Stimulated activated CD8-positive, alpha-beta memory T cell treated with anti-CD3 and anti-CD28 coated beads, Interleukin-12 subunit alpha, Interleukin-12 subunit beta, amount 100 ng/mL, for 1 hour (primary cell): ENCODE measurements at regions not wholly inside any gene's neighbourhood (a gene's known extent, or its start where the extent isn't known, plus 50 kb on each side); places are given as distances from the start of the nearest gene placed in this dataset.
"Not testable (repeated sequence)": the region's sequence is repeated elsewhere in the genome, so short reads cannot be mapped to it uniquely, and the experiment has no call there.

ENCODE experiments used
- DNase-seq: peaks from one replicate; pipeline ENCODE4 v3.0.0-alpha.2; 2020; ENCODE audit warnings: low read depth

DNA sequence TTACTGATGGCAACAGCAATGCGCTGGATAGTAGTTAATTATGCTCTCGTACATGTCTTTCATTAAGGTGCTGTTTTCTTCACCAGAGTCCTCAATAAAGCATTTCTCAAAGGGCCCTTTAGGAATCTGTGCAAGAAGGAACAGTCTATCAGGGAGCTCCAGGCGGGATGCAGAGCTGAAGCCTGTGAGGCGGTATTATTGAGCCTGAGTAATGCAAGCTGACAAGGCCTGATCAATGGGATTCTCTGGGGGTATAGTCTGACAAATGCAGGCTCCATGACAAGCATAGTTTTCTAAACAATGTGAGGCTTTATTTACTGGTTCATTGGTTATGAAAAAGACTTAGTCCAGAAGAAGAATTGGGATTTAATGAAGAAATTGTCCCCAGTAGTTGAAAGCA, 530.9 kb upstream of the CBLB start:
- no peak for DNase-seq

DNA sequence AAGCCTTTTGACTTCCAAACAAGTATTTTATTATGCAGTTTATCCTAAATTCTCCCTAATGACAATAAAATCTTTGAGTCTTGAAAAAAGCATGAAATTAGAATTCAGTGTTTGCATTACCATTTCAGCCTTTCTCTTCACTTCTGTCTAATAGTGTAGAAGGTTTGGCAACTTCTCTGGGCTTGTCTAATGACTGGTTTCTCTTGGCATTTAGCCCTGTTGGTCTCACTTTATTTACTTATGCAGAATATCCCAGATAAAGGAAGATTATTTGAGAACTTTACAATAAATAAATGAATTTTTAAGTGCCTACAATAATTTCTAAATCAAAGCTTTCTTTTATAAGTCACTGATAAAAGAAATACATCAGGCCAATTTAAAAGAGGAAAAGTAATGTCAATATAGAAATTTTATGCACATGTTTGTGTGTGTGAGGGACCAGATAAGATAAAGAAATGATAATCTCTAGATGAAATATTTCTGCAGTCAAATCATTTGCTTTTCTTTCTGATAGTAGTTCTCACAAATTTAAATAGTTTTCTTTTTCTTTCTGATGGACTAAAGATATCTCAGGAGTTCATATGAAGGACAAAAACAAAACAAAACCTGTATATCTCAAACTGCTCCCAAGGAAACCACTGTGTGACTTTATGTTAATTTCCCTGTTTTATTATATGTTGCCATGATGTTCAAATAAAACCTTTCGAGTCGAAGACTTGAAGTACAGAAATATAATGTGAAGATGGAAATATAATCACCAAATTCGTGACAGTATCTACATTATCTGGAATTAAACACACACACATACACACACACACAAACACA, 533.1 kb upstream of the CBLB start:
- no peak for DNase-seq

DNA sequence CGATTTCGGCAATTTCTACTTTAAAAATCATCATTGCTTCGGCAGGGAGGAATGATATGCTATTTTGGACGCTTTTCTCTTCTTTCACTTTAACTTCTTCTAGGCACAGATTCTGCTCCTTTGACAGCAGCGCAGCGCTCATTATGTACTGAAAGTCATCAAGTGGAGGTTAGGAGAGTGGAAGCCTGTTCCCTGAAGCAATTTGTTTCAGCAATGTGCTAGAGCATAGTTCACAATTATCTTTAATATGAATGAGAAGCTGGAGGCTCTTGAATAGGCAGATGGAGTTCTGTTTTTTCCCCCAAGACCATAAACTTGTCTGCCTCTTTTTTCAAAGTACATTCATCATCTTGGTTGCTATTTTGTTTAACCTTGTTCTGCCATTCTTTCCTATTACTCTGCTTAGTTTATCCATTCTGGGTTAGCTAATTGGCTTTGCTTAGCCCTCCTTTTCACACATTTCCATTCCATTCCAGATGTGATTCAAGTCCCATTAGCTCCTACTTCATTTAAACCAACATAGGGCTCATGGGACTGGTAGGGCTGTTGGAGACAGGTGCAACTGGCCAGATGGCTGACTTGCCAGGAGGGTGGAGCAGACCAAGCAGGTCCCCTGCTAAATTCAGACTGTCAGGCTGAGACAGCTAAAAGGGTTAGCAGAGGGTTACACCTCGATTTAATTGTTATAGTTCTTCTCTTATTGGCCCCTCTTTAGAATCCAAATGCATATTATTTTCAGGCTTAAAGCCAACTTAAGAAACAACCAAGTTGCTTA, 534.7 kb upstream of the CBLB start:
- DNase-seq, result no peak

DNA sequence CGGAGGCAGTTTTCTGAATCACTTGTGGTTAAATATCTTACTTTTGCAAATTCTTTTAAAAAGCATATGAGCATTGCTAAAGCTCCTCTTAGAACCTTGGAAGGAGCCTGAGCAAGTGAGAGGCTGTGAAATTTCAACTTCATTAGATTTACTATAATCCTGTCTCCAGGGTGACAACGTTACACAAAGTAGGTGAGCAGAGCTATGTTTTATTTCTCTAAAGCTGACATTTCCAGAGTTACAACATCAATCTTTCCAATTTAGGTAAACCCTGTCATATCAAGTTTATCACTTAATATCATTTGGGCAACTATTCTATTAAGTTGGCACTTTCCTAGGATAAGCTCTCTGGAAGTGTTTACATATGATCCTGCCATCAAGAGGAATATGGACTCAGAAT, 544.9 kb upstream of the CBLB start:
- DNase-seq, result no peak

DNA sequence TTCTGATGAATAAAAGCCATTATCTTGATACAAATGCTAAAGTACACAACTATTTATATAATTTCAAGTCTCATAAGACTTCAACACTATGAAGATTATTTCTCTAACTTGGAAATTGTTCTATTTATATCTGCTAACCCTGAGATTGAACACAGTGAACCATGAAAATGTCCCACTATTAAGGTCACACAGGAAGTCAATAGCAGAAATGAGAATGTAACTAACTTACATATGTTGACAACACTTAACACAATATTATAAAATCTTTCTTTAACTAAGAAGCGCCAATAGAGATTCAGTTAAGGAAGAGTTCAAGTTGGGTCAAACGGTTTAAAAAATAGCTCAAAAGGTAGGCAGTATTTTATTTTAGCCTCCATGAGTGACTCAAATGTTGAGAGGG, 551.8 kb upstream of the CBLB start:
- DNase-seq, result no peak

DNA sequence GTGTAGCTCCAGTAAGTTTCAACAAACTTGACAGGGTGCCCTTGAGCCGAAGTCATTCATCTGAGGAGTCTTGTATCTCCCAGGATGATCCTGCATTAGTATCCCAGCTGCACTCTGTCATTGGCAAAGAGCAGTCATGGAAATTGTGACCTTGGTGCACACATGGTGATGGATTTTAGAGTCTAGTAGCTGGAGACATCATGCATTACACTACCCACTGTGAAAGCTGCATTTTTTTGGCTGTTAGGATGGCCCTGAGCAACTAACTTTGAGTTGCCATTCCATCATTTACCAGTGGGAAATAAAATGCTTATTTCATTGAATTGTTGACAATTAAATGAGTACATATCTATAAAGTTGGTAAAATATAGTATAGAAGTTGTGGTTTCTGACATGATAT, 552.6 kb upstream of the CBLB start:
- no peak for DNase-seq

DNA sequence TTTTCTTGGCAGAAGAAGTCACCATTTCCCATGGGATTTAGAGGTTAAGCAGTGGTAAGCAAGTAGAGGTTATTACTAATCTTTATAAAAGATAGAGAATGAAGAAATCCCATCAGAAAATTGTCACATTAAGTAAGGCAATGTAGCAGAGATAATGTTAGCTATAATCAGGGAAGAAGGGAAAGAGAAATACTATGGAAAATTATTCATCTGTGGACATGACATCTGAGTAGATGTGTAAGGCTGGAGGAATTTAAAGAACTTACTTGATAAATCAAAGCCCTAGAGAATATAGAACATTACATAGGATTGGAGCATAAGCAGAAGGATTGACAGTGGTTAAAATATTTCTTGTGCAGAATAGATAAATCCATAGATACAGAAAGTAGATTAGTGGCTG, 553.1 kb upstream of the CBLB start:
- DNase-seq, result no peak

DNA sequence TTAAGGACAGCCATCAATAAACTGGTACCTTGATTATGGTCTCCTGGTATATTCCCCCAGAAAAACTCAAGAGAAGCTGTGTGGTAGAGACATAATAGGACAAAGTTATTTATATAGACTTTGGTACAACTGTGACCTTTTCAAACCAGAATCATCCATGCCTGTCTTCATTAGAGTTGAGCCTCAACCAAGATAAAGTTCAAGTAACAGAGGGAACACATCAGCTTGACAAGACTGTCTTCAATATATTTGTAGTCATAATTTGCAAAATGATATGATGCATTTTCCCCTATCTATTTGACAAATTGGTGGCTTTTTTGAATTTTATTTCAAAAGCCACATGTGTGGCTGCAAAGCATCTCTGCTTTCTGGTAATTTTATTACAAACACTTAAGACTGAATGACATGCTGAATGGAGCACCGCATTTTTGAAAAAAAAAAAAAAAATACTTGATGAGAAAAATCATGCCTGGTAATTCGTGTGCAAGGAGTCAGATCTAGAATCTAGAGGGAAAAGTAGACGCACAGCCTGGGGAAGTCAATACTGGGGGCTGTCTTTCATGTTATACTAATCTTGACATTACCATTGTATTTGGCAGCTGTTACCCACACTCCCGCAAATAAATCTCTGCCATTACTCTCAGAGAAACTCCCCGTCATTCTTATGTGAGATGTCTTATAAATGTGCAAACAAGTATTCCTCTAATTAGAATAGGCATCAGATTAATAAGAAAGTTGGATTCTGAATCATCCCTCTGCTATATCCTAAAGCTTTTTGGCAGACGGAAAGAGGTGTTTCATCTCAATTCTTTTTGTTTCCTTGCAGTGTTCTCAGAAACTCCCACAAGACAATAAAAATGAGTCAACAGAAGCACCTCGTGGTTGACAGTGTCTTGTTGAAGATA, 554.8 kb upstream of the CBLB start:
- no peak for DNase-seq

DNA sequence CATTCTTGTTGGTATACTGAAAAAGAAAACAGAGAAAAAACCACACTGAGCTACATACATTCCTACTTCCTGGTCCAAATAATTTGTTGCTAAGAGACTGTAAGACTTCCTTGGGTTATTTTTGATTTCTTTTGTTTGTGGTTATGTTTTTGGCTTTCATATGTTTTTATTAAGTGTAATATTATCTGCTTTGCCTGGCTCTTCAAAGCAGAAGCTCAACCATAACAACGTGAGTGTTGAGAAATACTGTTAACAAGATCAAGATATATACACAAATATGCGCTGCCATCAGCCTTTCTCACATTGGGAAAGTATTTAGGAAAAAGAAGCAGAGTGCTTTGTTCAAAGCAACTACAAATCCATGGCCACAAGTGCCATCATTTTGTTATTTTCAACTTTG, 556.2 kb upstream of the CBLB start:
- no peak for DNase-seq

DNA sequence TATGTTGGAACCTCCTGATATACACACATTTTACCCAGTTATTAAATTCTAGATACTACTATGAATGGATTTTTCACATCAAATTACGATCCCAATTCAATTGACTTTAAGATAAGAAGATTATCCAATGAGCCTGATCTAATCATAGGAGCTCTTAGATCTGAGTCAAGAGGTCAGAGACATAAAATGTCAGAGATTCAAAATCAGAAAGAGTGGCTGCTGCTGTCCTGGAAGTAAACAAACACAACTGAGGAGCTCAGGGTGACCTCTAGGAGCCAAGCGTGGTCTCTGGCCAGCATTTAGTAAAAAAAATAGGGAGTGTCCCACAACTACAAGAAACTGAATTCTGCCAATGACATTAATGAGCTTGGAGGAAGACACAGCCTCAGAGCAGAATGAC, 557.1 kb upstream of the CBLB start:
- DNase-seq, result no peak

DNA sequence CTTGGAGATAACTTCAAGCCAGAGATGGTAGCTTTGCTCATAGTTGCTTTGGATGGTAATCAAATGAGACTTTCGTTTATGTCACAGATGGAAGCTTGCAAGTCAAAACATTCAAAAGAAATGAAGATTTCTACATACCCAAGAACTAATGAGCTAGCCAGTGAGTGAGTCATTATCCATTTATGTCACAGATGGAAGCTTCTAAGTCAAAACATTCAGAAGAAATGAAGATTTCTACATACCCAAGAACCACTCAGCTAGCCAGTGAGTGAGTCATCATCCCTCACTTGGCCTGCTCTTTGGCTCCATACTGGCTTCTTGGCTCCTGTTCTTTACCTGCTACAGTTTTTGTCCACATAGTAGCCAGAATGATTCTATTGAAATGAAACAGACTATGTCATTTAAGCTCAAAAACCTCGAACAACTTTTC, 559.8 kb upstream of the CBLB start:
- no peak for DNase-seq

DNA sequence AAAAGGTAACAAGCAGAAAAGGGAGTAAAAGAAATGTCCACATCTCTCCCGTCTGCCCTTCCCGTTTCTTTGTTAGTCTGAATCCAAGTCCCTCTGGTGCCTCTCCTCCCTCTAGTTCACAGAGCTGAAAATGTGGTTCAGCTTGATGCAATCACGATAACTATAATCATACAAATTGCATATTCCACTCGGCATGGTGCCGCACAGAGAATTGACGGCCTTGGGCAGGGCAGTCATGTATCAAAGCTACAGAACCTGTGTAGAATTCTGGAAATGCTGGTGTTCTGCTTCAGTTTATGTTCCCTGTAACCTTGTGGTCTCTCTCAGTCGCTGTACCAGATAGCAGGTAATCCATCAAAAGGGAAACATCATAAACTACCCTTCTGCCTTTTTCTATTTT, 562.9 kb upstream of the CBLB start:
- DNase-seq, result no peak

DNA sequence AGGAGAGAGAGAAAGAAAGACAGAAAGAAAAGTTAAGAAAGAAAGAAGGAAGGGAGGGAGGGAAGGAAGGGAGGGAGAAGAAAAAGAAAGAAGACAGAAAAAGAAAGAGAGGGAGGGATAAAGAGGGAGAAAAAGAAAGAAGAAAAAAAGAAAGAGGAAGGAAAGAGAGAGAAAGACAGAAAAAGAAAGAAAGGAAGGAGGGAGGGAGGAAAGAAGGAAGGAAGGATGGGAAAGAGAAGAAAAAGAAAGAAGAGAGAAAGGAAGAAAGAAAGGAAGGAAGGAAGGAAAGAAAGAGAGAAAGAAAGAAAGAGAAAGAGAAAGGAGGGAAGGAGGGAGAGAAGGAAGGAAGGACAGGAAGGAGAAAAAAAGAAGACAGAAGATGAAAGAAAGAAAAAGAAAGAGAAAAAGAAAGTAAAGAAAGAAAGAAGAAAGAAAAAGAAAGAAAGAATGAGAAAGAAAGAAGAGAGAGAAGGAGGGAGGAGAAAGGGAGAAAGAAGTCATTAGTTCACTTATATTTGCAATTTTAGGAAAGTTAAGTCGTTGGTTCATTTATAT, 567.2 kb upstream of the CBLB start:
- no peak for DNase-seq

DNA sequence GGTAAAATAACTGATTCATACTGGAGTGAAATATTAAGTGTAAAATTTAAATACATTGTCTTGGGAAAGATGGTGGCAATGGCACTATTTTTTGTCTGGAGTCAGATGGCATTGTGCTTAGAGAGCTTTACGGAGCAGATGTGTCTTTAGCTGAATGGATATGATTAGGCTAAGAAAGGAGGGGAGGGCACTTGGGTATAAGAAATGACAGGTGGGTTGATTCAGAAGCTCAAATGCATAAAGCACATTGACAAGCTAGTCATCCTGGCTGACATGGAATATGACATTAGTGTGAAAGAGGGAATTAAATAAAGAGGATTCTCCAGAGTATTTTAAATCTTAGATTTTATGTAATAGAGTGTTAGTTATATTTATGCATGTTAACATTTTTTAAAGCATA, 570.1 kb upstream of the CBLB start:
- DNase-seq, result no peak

DNA sequence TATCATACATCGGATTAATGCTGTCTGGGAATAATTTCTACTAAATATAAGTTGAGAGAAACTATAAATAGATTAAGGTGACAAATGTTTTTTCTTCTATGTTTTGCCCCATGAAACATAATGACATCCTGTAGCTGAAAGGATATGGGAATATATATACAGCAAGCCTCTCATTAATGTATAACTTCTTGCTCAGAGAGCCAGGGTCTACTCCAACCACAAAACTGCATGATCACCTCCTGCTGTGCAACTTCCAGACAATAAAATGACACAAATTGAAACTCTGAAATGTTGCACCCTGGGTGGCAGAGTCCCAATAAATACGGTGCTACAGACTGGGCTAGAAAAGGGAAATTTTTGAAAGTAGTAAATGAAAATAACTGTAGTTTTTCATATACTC, 571.9 kb upstream of the CBLB start:
- DNase-seq, result no peak

DNA sequence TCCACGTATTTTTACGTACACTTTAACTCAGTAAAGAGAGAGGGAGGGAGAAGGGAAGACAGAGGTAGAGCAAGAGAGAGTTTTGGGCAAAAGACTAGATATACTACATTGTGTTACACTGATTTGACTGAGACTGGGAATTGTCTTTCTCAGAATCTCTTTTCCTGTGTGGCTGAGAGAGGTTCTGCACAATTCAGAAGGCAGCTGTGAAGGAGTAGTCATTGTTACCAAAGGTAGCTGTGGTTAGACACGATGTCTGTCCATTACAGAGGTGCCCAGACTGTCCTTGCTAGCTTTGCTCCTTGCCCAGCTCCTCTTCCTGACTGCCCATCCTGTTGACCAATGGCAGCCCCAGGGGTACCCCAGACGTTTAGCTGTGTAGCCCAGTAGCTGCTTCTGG, 577.5 kb upstream of the CBLB start:
- DNase-seq, result no peak

DNA sequence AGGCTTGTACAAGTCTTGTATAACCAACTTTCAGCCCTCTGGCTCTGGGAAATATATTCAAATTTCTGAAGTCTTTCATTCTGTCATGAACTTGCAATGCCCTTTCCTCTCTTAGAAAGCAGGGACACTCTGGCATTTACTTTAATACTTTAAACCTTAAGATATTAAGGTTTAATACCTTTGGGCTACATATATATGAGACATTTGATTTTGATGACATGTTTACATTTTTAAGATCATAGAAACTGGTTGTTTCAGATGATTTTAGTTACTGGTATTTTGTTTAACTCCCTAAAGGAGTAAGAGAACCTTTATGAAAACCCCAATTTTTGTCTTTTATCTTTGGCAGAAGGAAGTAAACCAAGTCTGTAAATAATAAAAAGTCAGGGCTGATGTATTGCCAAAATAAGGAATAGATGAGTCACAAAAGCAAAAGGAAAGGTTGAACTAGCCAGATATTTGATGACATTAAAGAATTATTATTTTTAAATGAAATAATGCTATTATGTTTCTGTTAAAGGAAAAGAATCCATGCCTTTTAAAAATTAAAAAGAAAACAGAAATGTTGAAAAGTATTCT, 579.0 kb upstream of the CBLB start:
- no peak for DNase-seq

DNA sequence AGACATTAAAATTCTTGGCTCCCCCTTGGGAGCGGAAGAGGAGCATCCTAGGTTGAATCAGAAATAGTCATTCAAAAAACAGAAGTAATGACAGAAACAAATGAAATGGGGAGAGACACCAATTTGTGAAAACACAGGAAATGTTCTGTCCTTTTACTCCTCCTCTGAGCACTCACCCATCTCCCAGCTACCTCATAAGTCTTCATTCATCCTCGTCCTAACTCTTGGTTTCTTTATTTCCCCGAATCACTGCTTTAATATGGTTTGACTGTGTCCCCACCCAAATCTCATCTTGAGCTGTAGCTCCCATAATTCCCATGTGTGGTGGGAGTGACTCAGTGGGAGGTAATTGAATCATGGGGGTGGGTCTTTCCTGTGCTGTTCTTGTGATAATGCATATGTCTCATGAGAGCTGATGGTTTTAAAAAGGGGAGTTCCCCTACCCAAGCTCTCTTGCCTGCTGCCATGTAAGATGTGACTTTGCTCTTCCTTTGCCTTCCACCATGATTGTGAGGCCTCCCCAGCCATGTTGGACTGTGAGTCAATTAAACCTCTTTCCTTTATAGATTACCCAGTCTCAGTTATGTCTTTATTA, 579.7 kb upstream of the CBLB start:
- not testable (repeated sequence) for DNase-seq

DNA sequence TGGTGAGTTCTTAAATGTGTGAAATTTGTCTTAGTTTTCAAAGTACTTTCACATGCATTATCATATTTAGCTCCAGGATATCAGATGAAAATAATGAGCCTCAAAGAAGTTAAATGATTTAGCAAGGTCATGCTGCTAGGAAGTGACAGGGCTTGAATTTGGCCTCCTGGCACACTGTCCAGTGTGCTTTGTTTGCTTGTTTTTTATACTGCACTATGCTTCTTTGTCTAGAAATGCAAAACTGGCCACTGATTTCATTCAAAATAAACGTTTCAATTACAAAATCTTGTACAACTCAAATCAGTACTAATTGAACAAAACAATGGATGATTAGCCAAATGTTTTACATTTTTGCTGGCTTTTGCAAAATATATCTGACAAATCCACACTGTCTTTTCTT, 583.3 kb upstream of the CBLB start:
- no peak for DNase-seq

DNA sequence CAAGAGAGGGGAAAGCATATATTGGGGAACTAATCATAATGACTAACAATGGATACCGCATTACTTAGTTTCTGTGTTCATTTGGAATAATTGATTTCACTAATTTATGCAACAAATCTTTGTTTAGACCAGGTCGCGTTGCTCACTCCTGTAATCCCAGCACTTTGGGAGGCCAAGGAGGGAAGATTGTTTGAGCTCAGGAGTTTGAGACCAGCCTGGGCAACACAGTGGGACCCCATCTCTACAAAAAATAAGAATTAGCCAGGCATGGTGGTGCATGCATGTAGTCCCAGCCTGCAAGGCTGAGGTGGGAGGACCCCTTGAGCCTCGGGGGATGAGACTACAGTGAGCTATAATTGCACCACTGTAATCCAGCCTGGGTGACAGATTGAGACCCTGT, 585.7 kb upstream of the CBLB start:
- no peak for DNase-seq
